GM12801 (cell line): ENCODE measurements at regions not wholly inside any gene's neighbourhood (a gene's known extent, or its start where the extent isn't known, plus 50 kb on each side); places are given as distances from the start of the nearest gene placed in this dataset.

ENCODE experiments used
- CTCF ChIP-seq: IDR thresholded peaks from one replicate; pipeline ENCODE4 v1.5.1; 2011; ENCODE audit warnings: control low read depth; ENCODE audit not compliant: insufficient read length; ENCODE audit errors: extremely low read depth

DNA sequence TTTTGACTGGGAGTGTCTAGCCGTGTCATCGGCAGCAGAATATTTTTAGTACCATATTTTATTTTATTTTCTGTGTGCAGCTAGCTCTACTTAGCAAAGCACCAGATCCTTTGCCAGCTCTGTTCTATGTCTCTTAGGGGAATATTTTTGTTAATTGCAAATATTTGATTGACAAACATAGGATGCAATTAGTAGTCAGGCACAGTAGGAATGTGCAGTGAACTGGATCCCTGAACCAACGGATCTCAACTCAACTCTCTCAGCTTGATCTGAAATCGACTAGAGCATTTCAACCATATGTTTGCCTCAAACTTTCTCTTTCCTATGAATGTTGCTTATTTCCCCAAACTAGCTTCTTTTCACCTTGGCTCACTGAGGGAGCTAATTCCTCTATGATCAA lies 998.0 kb upstream of the FANCL start:
- no peak for TF ChIP-seq CTCF

DNA sequence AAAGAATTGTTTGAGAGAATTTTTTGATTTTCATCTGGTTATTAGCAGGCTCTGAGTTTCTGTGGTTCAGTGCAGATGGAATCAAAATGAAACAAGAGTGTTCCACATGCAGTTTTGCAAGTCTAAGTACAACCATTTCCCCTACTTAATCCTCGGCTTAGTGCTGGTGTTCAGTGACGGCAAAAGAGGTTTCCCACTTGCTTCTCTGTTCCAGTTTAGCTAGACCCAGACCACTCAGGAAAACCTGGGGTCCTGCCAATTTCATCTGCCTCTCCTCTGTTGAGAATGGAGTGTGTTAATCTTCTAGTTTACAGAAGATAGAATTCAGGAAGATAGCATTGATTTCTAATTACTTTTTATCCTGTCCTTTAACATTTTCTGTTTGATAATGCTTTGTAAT lies 996.2 kb upstream of the FANCL start:
- no peak for TF ChIP-seq CTCF

GRCh38 chr2:59236723-59237122 lies 995.6 kb upstream of the FANCL start:
- no peak for TF ChIP-seq CTCF

DNA sequence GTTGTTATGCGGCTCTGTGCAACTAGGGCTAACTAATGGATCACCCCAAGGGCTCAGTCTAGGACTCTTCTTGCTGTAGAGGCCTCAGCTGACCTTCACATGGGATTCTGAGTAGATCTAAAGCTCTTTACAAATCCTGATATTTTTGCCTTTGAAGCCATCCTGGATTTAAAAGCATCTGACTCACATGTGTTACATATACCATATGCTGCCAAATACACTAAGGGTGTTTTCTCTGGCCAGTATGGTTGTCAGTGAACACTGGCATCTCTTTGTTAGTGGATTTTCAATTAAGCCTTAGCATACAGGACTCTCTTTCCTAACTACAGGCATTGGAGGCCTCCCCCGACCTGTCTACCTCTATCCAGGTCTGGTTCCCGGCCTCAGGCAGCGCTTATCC lies 992.8 kb upstream of the FANCL start:
- TF ChIP-seq CTCF, result no peak

GRCh38 chr2:59233448-59233847 lies 992.3 kb upstream of the FANCL start:
- no peak for TF ChIP-seq CTCF

DNA sequence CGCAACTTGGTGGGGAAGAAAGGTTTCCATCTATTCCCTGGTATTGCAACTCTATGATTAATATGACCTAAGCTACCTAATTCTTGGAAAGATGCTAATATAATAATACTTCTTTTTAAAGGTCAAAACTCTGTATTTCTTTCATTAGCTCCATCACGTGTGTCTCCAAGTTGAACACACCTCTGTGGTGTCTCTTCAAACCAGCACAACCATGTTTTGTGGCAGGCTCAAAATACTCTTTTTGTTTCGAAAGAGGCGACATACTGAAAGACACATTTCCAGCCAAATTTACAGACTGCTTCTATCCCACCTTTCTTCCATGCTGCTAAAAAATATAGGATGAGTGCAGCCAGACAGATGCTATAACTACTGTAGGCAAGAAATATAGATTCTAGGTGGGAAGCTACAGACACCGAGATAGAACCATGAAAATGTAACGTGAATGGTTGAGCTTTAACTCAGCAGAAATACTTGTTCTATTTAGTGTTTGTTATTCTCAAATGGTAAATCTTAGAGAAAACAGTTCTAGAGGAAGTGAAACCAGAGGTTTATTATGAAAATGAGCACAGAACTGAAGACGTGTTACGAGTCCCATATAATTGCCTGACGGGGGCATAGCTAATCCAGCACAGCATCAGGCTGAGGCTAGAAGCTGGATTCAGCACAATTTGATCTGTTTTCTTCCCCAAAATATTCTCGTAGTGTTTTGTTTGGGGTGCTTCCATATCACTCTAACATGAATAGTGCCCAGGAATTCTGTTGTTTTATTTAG lies 991.5 kb upstream of the FANCL start:
- TF ChIP-seq CTCF, result no peak

GRCh38 chr2:59223742-59224141 lies 982.6 kb upstream of the FANCL start:
- no peak for TF ChIP-seq CTCF

GRCh38 chr2:59217360-59217759 lies 976.2 kb upstream of the FANCL start:
- no peak for TF ChIP-seq CTCF
